Hippocampal formation (tissue), 2 donors: ENCODE measurements at regions not wholly inside any gene's neighbourhood (a gene's known extent, or its start where the extent isn't known, plus 50 kb on each side); places are given as distances from the start of the nearest gene placed in this dataset.
"Not testable (repeated sequence)": the region's sequence is repeated elsewhere in the genome, so short reads cannot be mapped to it uniquely, and the experiment has no call there.

Experiments
- DNase-seq, 2 donors: peaks; one replicate each; lab custom pipeline; 2025; lab: John Stamatoyannopoulos, UW

GRCh38 chr4:91997045-91997444, 306.7 kb upstream of the GRID2 start:
- no peak for DNase-seq

GRCh38 chr4:92012899-92013867, 290.6 kb upstream of the GRID2 start:
- no peak for DNase-seq

GRCh38 chr4:92014067-92014466, 289.7 kb upstream of the GRID2 start:
- DNase-seq: no peak

- DNase-seq: no peak
These were observed 282.6 kb upstream of the GRID2 start for GRCh38 chr4:92021203-92021602.

GRCh38 chr4:92021788-92022187, 282.0 kb upstream of the GRID2 start:
- DNase-seq: no peak

- not testable (repeated sequence) for DNase-seq
These were observed 274.9 kb upstream of the GRID2 start for GRCh38 chr4:92028830-92029229.

- no peak for DNase-seq
These were observed 271.9 kb upstream of the GRID2 start for GRCh38 chr4:92031825-92032224.

GRCh38 chr4:92035666-92036065, 268.1 kb upstream of the GRID2 start:
- no peak for DNase-seq

GRCh38 chr4:92045718-92046117, 258.0 kb upstream of the GRID2 start:
- no peak for DNase-seq

- DNase-seq: no peak
These were observed 256.4 kb upstream of the GRID2 start for GRCh38 chr4:92047209-92047875.

- DNase-seq: no peak
These were observed 252.9 kb upstream of the GRID2 start for GRCh38 chr4:92050875-92051274.

- DNase-seq: no peak
These were observed 244.2 kb upstream of the GRID2 start for GRCh38 chr4:92059615-92060014.

GRCh38 chr4:92060333-92060732, 243.4 kb upstream of the GRID2 start:
- no peak for DNase-seq

GRCh38 chr4:92064574-92064973, 239.2 kb upstream of the GRID2 start:
- no peak for DNase-seq

GRCh38 chr4:92066485-92066884, 237.3 kb upstream of the GRID2 start:
- no peak for DNase-seq

GRCh38 chr4:92071587-92071986, 232.2 kb upstream of the GRID2 start:
- no peak for DNase-seq

GRCh38 chr4:92074839-92075238, 228.9 kb upstream of the GRID2 start:
- DNase-seq: no peak

GRCh38 chr4:92090887-92091286, 212.9 kb upstream of the GRID2 start:
- no peak for DNase-seq

GRCh38 chr4:92091335-92091734, 212.4 kb upstream of the GRID2 start:
- no peak for DNase-seq

GRCh38 chr4:92099861-92100260, 203.9 kb upstream of the GRID2 start:
- no peak for DNase-seq

- no peak for DNase-seq
These were observed 202.8 kb upstream of the GRID2 start for GRCh38 chr4:92100975-92101374.

GRCh38 chr4:92101737-92102172, 202.0 kb upstream of the GRID2 start:
- DNase-seq: no peak

- no peak for DNase-seq
These were observed 199.3 kb upstream of the GRID2 start for GRCh38 chr4:92104506-92104905.
